GM23338 (cell line): ENCODE measurements at regions not wholly inside any gene's neighbourhood (a gene's known extent, or its start where the extent isn't known, plus 50 kb on each side); places are given as distances from the start of the nearest gene placed in this dataset.

ENCODE experiments used
- ATAC-seq: fragments of 200-7000 bp; cut with Tn5 transposase; 3 replicates; pipeline ENCODE4 v1.9.1; 2020
- DNase-seq: peaks from one replicate; pipeline ENCODE4 v3.0.0-alpha.2; 2015; ENCODE audit warnings: low spot score
- H2AFZ ChIP-seq: fragments of 200-600 bp; sonication (generic); 2 replicates; pipeline ENCODE4 v1.8.0; 2016; ENCODE audit warnings: antibody characterized with exemption, mild to moderate bottlenecking, moderate library complexity
- H3F3A ChIP-seq: fragments of 200-600 bp; sonication (generic); replicated peaks from 2 replicates; pipeline ENCODE4 v1.8.0; 2017; ENCODE audit warnings: antibody characterized with exemption, mixed run types, low read depth
- H3K27ac ChIP-seq: fragments of 200-600 bp; sonication (generic); 2 replicates; pipeline ENCODE4 v1.6.1; 2016; ENCODE audit warnings: low read depth
- H3K27me3 ChIP-seq: fragments of 200-600 bp; sonication (generic); 2 replicates; pipeline ENCODE4 v1.8.0; 2016; ENCODE audit warnings: mild to moderate bottlenecking, mixed run types, moderate library complexity; ENCODE audit not compliant: insufficient read depth
- H3K36me3 ChIP-seq: fragments of 200-600 bp; sonication (generic); 2 replicates; pipeline ENCODE4 v1.8.0; 2016; ENCODE audit warnings: mild to moderate bottlenecking; ENCODE audit not compliant: insufficient read depth
- H3K4me1 ChIP-seq: fragments of 200-600 bp; sonication (generic); 2 replicates; pipeline ENCODE4 v1.8.0; 2016; ENCODE audit warnings: mild to moderate bottlenecking, moderate library complexity; ENCODE audit not compliant: insufficient read depth
- H3K4me2 ChIP-seq: fragments of 200-600 bp; sonication (generic); 2 replicates; pipeline ENCODE4 v1.7.1; 2017; ENCODE audit warnings: mixed run types
- H3K4me3 ChIP-seq: fragments of 200-600 bp; sonication (generic); 2 replicates; pipeline ENCODE4 v1.6.1; 2016; ENCODE audit warnings: mixed run types
- H3K79me2 ChIP-seq: fragments of 200-600 bp; sonication (generic); replicated peaks from 2 replicates; pipeline ENCODE4 v1.8.0; 2017; ENCODE audit warnings: mild to moderate bottlenecking; ENCODE audit not compliant: insufficient read depth
- H3K9me2 ChIP-seq: fragments of 200-600 bp; sonication (generic); 2 replicates; pipeline ENCODE4 v1.8.0; 2017; ENCODE audit not compliant: insufficient read depth
- H4K20me1 ChIP-seq: fragments of 200-600 bp; sonication (generic); replicated peaks from 2 replicates; pipeline ENCODE4 v1.8.0; 2017; ENCODE audit warnings: mild to moderate bottlenecking; ENCODE audit not compliant: insufficient read depth
- H3K27ac Mint-ChIP-seq: 2 replicates; pipeline ENCODE4 v1.8.0; 2020; ENCODE audit warnings: inconsistent platforms, mild to moderate bottlenecking, moderate library complexity, mixed read lengths
- H3K27me3 Mint-ChIP-seq: 3 replicates; pipeline ENCODE4 v1.8.0; 2022; ENCODE audit warnings: low read depth, mild to moderate bottlenecking, moderate library complexity, mixed read lengths, inconsistent platforms; ENCODE audit not compliant: insufficient read depth, poor library complexity
- H3K36me3 Mint-ChIP-seq: 3 replicates; pipeline ENCODE4 v1.8.0; 2021; ENCODE audit warnings: low read depth, mild to moderate bottlenecking, inconsistent platforms, moderate library complexity, mixed read lengths
- H3K4me1 Mint-ChIP-seq: 3 replicates; pipeline ENCODE4 v1.8.0; 2020; ENCODE audit warnings: mild to moderate bottlenecking, inconsistent platforms, mixed read lengths
- H3K4me3 Mint-ChIP-seq: 3 replicates; pipeline ENCODE4 v1.8.0; 2021; ENCODE audit warnings: moderate library complexity, mild to moderate bottlenecking, inconsistent platforms, mixed read lengths
- H3K9me3 Mint-ChIP-seq: 3 replicates; pipeline ENCODE4 v1.8.0; 2020; ENCODE audit warnings: moderate library complexity, mild to moderate bottlenecking, inconsistent platforms, mixed read lengths
- CTCF ChIP-seq, 2 experiments: fragments of 200-600 bp in 1 of 2; sonication (generic) in 1 of 2; conservative IDR thresholded peaks; 2 replicates each; pipeline versions ENCODE4 v1.5.1 to v1.6.1; 2016 to 2017; ENCODE audit warnings: antibody characterized with exemption in 2 of 2, low read depth in 2 of 2, mild to moderate bottlenecking in 2 of 2, moderate library complexity in 1 of 2
- EZH2phosphoT487 ChIP-seq: fragments of 200-600 bp; sonication (generic); IDR thresholded peaks from one replicate; pipeline ENCODE4 v1.8.1; 2018; ENCODE audit warnings: antibody characterized with exemption; ENCODE audit not compliant: unreplicated experiment
- JUNB ChIP-seq: IDR thresholded peaks from one replicate; pipeline ENCODE4 v1.6.1; 2016; ENCODE audit warnings: antibody characterized with exemption; ENCODE audit not compliant: unreplicated experiment
- POLR2AphosphoS5 ChIP-seq: IDR thresholded peaks from 2 replicates; pipeline ENCODE4 v1.6.1; 2016; ENCODE audit warnings: antibody characterized with exemption, low read depth
- STAT1 ChIP-seq: IDR thresholded peaks from one replicate; pipeline ENCODE4 v1.6.1; 2016; ENCODE audit warnings: antibody characterized with exemption; ENCODE audit not compliant: unreplicated experiment
- ZNF114 ChIP-seq: fragments of 250-450 bp; sonication (Bioruptor Pico); IDR thresholded peaks from 2 replicates; pipeline ENCODE4 v1.5.0; 2020; ENCODE audit warnings: mild to moderate bottlenecking, moderate library complexity
- ZNF331 ChIP-seq: fragments of 250-450 bp; sonication (Bioruptor Pico); IDR thresholded peaks from 2 replicates; pipeline ENCODE4 v1.5.0; 2020; ENCODE audit warnings: low read depth, mild to moderate bottlenecking, moderate library complexity
- ZNF462 ChIP-seq: fragments of 250-450 bp; sonication (Bioruptor Pico); IDR thresholded peaks from 2 replicates; pipeline ENCODE4 v1.5.0; 2020; ENCODE audit warnings: mild to moderate bottlenecking, moderate library complexity

GRCh38 chr9:136596217-136596616 lies 50.4 kb upstream of the NOTCH1 start (continued):
- no peak for TF ChIP-seq CTCF (conservative IDR thresholded peaks at IDR 0.05; ENCODE audit: low read depth in 2 of 2)
- TF ChIP-seq EZH2phosphoT487 = no peak

- no peak for ATAC-seq
Measured at GRCh38 chr9:136595245-136596153, 49.7 kb upstream of the NOTCH1 start.

More at GRCh38 chr9:136595245-136596153, 49.7 kb upstream of the NOTCH1 start:
- Histone ChIP-seq H3K4me1 (no peaks in the 10 kb centered on the region), H3K4me2 (no peak overlapping the region), H3K79me2 (no peaks in the 10 kb centered on the region), H3F3A (no peaks in the 10 kb centered on the region), H2AFZ (no peak overlapping the region), H3K4me3 (no peak overlapping the region), H3K27ac (no peak overlapping the region), H4K20me1 (no peaks in the 10 kb centered on the region), H3K36me3 (no peaks in the 10 kb centered on the region), H3K9me2 (no peaks in the 10 kb centered on the region), H3K27me3 (no peaks in the 10 kb centered on the region)
- H3K27ac Mint-ChIP-seq = no peak overlapping the region
- no peak for TF ChIP-seq ZNF331 (CRISPR knock-in tag)
- TF ChIP-seq ZNF462 = no peak
- no peak for TF ChIP-seq JUNB
- TF ChIP-seq CTCF (conservative IDR thresholded peaks at IDR 0.05; ENCODE audit: low read depth in 2 of 2) = no peak
- no peak for TF ChIP-seq POLR2AphosphoS5
- TF ChIP-seq ZNF114 = no peak
- TF ChIP-seq EZH2phosphoT487 = no peak
- no peak for TF ChIP-seq STAT1
- peaks cover under 1% of the 10 kb centered on the region; the same call in 1 of the 3 replicates for H3K36me3 Mint-ChIP-seq
- peaks cover 5% of the 10 kb centered on the region; the same call in 2 of the 3 replicates for H3K4me1 Mint-ChIP-seq
- H3K9me3 Mint-ChIP-seq = peaks cover 9% of the 10 kb centered on the region; the same call in 2 of the 3 replicates
- DNase-seq = no peak
- H3K4me3 Mint-ChIP-seq = no peak overlapping the region
- H3K27me3 Mint-ChIP-seq = peaks cover 15% of the 10 kb centered on the region
